ENCODE measurements at regions not wholly inside any gene's neighbourhood (a gene's known extent, or its start where the extent isn't known, plus 50 kb on each side); places are given as distances from the start of the nearest gene placed in this dataset.

- Mint-ChIP-seq H3K4me3 (no peak overlapping the region), H3K9me3 (no peaks in the 10 kb centered on the region), H3K27ac (no peak overlapping the region), H3K36me3 (ENCODE audit: low read depth) (no peaks in the 10 kb centered on the region), H3K27me3 (no peaks in the 10 kb centered on the region), H3K4me1 (ENCODE audit: low read depth) (peaks cover 23% of the 10 kb centered on the region)
- DNase-seq (no peak), ATAC-seq (ENCODE audit: poor library complexity) (no peak)
- Histone ChIP-seq H3K27me3 (ENCODE audit: control insufficient read depth in 1 of 2, insufficient read depth in 2 of 2, low read length in 2 of 2) (no peaks in the 10 kb centered on the region), H3K9me3 (ENCODE audit: control insufficient read depth in 1 of 2, insufficient read depth in 1 of 2, low read length in 2 of 2) (no peaks in the 10 kb centered on the region), H3K4me1 (ENCODE audit: insufficient read depth, low read length) (peaks cover 10% of the 10 kb centered on the region), H3K27ac (ENCODE audit: low read depth in 1 of 2, low read length in 2 of 2) (no peak overlapping the region), H3K4me3 (ENCODE audit: low read length) (no peak overlapping the region), H3K36me3 (ENCODE audit: insufficient read depth, low read length) (no peaks in the 10 kb centered on the region)
- intact Hi-C loops (cut with DNase I, micrococcal nuclease) = no loop called here
- ChIA-PET CTCF (no interaction called here), POLR2A (no interaction called here)
- TF ChIP-seq, protein P1, sequence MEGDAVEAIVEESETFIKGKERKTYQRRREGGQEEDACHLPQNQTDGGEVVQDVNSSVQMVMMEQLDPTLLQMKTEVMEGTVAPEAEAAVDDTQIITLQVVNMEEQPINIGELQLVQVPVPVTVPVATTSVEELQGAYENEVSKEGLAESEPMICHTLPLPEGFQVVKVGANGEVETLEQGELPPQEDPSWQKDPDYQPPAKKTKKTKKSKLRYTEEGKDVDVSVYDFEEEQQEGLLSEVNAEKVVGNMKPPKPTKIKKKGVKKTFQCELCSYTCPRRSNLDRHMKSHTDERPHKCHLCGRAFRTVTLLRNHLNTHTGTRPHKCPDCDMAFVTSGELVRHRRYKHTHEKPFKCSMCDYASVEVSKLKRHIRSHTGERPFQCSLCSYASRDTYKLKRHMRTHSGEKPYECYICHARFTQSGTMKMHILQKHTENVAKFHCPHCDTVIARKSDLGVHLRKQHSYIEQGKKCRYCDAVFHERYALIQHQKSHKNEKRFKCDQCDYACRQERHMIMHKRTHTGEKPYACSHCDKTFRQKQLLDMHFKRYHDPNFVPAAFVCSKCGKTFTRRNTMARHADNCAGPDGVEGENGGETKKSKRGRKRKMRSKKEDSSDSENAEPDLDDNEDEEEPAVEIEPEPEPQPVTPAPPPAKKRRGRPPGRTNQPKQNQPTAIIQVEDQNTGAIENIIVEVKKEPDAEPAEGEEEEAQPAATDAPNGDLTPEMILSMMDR (IDR thresholded peaks at IDR 0.05) = no peak
Measured at GRCh38 chr3:177334803-177335202, 137.5 kb upstream of the TBL1XR1 start.

GRCh38 chr3:177335728-177336127, 138.4 kb upstream of the TBL1XR1 start:
- H3K4me1 Mint-ChIP-seq (ENCODE audit: low read depth) = peaks cover 23% of the 10 kb centered on the region
- CTCF ChIA-PET = no interaction called here
- no peaks in the 10 kb centered on the region for H3K27me3 Mint-ChIP-seq
- TF ChIP-seq, protein P1 (IDR thresholded peaks at IDR 0.05) = no peak
- no peak overlapping the region for H3K27ac Mint-ChIP-seq
- Histone ChIP-seq H3K36me3 (ENCODE audit: insufficient read depth, low read length) (no peaks in the 10 kb centered on the region), H3K27ac (ENCODE audit: low read depth in 1 of 2, low read length in 2 of 2) (no peak overlapping the region), H3K4me3 (ENCODE audit: low read length) (no peak overlapping the region), H3K9me3 (ENCODE audit: control insufficient read depth in 1 of 2, insufficient read depth in 1 of 2, low read length in 2 of 2) (no peaks in the 10 kb centered on the region), H3K4me1 (ENCODE audit: insufficient read depth, low read length) (peaks cover 10% of the 10 kb centered on the region), H3K27me3 (ENCODE audit: control insufficient read depth in 1 of 2, insufficient read depth in 2 of 2, low read length in 2 of 2) (no peaks in the 10 kb centered on the region)
- H3K36me3 Mint-ChIP-seq (ENCODE audit: low read depth) = no peaks in the 10 kb centered on the region
- no peaks in the 10 kb centered on the region for H3K9me3 Mint-ChIP-seq
- intact Hi-C loops (cut with DNase I, micrococcal nuclease) = no loop called here
- DNase-seq = no peak
- ATAC-seq (ENCODE audit: poor library complexity) = no peak
- H3K4me3 Mint-ChIP-seq = no peak overlapping the region
- POLR2A ChIA-PET = no interaction called here

GRCh38 chr3:177336873-177337450, 139.7 kb upstream of the TBL1XR1 start:
- Histone ChIP-seq H3K9me3 (ENCODE audit: control insufficient read depth in 1 of 2, insufficient read depth in 1 of 2, low read length in 2 of 2) (no peaks in the 10 kb centered on the region), H3K27me3 (ENCODE audit: control insufficient read depth in 1 of 2, insufficient read depth in 2 of 2, low read length in 2 of 2) (no peaks in the 10 kb centered on the region), H3K4me3 (ENCODE audit: low read length) (no peak overlapping the region), H3K36me3 (ENCODE audit: insufficient read depth, low read length) (no peaks in the 10 kb centered on the region), H3K27ac (ENCODE audit: low read depth in 1 of 2, low read length in 2 of 2) (no peak overlapping the region), H3K4me1 (ENCODE audit: insufficient read depth, low read length) (peaks cover 10% of the 10 kb centered on the region)
- Mint-ChIP-seq H3K4me3 (no peak overlapping the region), H3K4me1 (ENCODE audit: low read depth) (peaks cover 23% of the 10 kb centered on the region), H3K27ac (no peak overlapping the region), H3K27me3 (no peaks in the 10 kb centered on the region), H3K36me3 (ENCODE audit: low read depth) (no peaks in the 10 kb centered on the region), H3K9me3 (no peaks in the 10 kb centered on the region)
- ChIA-PET CTCF (no interaction called here), POLR2A (no interaction called here)
- TF ChIP-seq, protein P1 (IDR thresholded peaks at IDR 0.05) = no peak
- no peak for DNase-seq
- intact Hi-C loops (cut with DNase I, micrococcal nuclease) = no loop called here
- no peak for ATAC-seq (ENCODE audit: poor library complexity)
